HG03575 (cell line): ENCODE measurements at regions not wholly inside any gene's neighbourhood (a gene's known extent, or its start where the extent isn't known, plus 50 kb on each side); places are given as distances from the start of the nearest gene placed in this dataset.
A peak's percentile ranks its signal among the peaks of the same experiment; 100 is the strongest.

Source experiments
- ATAC-seq: cut with Tn5 transposase; IDR thresholded peaks from one replicate; pipeline ENCODE4 v1.9.1; 2021; ENCODE audit not compliant: unreplicated experiment, insufficient number of reproducible peaks, low FRiP score; ENCODE audit errors: extremely low read depth

DNA sequence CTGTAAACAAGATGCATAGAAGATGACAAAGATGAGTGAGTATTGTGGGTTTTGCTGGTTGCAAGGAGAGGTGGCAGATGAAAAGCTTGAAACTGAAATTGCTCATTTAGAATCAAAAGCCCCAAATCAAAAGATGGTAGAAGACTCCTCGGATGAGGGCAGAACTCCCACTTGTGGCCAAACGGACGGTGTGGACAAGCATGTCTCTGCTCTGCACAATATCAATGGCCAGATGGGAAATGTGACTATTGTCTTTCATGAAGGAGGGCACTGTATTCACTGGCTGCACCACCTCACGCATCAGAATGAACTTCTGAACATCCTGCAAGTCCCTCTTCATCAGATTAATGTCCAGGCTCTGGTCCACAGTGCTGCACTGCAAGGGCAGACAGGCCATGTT is 541.7 kb downstream of the MTRR start:
- ATAC-seq: no peak

DNA sequence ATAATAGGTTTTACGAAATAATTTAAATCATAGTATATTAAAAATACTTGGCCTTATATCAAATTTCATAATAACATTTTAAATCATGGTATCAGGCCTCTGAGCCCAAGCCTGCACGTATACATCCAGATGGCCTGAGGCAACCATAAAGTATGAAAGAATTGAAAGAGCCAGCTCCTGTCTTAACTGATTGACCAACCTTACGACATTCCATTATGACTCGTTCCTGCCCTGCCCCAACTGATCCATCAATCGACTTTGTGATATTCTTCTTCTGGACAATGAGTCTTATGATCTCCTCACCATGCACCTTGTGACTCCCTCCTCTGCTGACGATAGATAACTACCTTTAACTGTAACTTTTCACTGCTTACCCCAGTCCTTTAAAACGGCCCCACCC is 545.0 kb downstream of the MTRR start:
- ATAC-seq: no peak

DNA sequence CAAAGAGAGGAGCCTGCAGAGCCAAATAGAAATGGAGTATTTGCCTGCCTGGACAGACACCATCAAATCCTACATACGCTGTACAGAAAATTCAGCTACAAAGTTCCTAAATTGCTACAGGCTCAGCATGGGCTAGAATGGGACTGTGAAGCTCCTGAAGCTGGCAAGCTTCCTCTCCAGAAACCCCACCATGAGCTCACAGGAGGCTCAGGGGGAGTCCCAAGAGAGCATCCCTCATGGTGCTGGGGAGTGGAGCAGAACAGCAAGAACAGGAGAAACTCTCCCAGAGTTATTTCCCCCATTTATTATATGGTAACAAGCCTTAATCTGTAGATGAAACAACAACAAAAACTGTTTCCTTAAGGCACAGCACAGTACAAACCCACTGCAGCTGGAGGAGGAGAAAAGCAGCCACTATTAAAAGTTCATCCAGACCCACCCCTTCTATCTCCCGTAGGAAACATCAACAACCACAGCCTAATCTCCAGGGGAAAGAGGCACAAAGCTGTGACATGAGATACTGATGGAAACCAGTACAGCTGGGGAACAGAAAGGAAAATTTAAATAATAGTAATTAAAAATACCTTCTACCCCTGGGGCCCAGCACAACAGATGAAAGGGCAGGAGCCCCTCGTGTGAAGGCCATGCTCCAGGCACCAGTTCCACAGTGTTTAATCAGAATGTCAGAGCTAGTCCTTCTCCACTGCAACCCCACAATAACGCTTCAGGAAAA is 548.5 kb downstream of the MTRR start:
- no peak for ATAC-seq

DNA sequence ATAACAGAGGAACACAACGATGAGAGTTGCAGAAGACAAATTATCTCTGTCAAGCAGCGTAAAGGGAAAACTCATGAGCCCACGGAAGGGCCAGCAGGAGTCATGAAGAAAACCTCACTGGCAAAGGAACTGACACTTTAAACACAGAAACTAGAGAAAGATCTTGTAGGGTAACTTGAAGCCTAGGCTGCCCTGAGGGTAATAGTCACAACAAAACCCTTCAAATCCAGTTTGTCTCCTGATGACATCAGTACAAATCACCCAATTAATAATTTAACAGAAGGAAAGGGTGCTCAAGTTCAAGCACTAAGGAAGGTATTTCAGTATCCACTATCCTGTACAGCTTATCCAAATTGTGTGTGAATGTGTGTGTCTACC is 549.1 kb downstream of the MTRR start:
- ATAC-seq: no peak

DNA sequence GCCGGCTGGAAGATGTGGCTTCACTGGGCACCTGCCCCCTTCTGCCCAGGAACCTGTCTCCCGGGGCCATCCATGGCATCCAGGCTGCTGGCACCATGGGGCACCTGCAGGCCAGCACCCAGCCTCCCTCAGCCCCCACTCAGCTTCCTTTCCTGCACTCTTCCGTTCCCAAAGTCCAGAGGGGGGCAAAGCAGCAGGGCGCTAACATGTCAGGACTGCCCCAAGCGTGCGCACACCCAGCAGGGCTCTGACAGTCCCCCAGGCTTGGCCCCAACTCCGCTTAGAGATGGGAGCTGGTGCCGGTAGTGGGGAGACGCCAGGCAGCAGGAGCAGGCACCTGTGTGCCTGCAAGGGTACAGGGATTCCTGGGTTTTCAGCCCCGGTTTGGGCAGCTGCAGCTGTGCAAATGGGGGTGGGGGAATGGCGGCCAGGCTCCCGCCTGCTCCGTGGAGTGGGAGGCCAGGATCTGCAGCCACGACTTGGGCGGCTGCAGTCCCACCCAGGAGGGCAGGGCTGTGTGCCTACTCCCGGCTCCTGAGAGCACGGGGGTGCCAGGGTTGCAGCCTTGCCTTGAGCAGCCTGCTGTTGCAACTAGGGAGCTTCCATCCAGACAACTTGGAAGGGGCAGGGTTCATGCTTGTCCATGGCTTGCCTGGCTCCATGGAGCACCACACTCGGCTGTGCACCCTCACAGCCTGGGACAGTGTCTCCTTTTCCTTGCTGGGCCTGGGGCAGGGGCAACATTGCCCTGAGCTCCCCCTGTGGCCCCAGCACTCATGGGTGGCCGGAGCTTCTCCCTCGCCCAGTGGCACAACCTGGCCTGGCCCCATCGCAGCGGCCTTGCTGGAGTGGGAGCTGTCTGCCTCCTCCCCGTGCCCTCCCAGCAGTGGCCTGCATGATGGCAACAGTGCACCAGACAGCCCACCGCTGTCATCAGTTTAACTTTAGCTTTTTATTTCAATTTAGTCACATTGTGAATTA is 561.1 kb downstream of the MTRR start:
- no peak for ATAC-seq

- no peak for ATAC-seq
These were observed 565.6 kb downstream of the MTRR start for GRCh38 chr5:8434501-8434900.

DNA sequence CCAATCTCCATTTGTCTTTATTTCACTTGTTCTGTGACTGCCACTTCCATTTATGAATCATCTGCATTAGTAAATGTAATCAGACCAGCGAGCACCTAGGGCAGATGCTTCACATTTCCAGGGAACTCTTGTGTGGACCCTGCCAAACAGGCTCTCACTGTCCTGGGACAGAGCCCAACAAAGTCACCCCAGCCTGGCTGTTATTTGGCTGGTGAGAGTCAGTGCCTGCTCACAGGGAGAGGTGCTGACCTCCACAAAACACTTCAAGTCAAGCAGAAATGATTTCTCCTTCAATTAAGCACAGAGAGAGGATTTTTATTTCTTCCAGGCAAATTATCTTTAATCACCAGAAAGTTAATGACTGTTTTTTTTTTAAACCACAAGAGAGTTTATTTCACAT is 568.0 kb downstream of the MTRR start:
- ATAC-seq: no peak

- ATAC-seq: no peak
These were observed 576.2 kb downstream of the MTRR start for GRCh38 chr5:8445139-8445538.

DNA sequence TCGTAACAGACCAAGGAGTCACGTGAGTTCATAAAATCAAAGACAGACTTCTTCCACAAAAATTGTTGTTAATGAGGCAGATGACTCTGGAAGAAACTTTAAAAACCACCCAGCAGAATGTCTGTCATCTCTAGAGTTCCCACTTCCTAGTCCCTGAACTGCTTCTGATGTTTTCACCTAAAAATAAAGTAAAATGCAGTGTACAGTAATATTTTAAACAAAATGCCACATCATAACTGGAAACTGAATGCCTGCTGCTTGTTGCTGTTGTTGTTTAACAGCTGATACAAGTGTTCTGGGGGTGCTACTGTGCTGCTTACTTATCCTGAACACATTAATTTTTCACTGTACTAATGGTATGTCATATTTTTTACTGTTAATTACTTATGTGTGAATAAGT is 577.2 kb downstream of the MTRR start:
- ATAC-seq: no peak

GRCh38 chr5:8456846-8457186 is 587.9 kb downstream of the MTRR start:
- no peak for ATAC-seq

DNA sequence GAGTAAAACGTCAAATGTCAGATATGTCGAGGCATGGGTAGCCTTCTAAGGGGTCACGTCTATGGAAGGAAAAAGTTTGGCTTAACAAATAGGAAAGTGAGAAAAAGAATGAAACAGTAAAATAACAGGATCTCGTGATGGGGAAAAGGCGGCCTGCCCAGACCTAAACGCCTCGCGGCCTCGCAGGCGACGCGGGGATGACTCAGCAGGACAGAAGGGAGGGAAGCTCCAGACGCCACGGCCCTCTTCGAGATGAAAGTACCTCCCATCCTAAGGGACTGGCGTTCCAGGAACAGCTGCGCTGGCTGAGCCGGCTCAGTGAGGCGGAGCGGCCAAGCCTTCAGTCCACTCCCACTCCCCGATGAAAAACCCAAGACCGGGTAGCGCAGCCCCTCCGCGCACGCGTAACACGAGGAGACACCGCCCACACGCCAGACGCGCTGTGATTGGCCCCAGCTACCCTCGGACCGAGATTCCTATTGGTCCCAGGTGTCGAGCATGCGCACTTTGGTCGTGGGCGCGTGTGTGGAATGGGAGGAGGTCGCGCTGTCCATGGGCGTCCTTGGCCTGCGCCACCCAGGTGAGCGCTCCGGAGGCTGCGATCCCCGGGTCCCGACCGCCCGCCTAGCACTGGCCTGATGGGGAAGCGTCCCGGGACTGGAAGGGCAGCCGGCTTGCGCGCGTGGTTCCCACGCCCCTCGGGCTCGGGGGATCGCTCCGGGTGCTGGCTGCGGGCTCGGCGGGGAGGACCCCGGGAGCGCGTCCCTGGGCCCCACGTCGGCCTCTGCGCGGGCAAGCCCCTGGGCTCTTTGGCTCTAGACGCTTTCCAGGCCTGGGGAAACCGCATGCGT is 588.5 kb downstream of the MTRR start:
- peak; percentile 79 for ATAC-seq

- no peak for ATAC-seq
These were observed 589.1 kb downstream of the MTRR start for GRCh38 chr5:8458038-8458383.

GRCh38 chr5:8461543-8461942 is 592.6 kb downstream of the MTRR start:
- no peak for ATAC-seq

DNA sequence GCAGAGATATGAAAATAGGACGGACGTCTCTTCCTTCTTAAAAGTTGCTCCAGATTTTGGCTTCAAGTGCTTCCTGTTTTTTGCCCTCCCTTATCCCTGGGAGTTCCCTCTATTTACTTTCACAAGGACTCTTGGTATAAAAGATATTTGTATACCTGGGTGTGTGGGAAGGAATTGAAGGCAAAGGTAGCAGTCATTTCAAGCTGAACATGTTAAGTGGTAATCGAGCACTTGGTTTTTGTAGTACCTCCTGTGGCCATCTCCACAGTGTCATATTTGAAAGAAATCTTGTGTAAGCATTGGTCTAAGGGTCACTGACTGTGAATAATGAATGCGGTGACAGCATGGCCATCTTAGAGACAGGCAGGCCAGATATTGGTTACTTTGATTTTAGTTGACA is 593.6 kb downstream of the MTRR start:
- ATAC-seq: no peak

- ATAC-seq: no peak
These were observed 601.5 kb downstream of the MTRR start for GRCh38 chr5:8470489-8470888.

GRCh38 chr5:8471581-8471980 is 602.6 kb downstream of the MTRR start:
- no peak for ATAC-seq

- no peak for ATAC-seq
These were observed 604.1 kb downstream of the MTRR start for GRCh38 chr5:8473016-8473415.

- no peak for ATAC-seq
These were observed 605.0 kb downstream of the MTRR start for GRCh38 chr5:8473827-8474568.

DNA sequence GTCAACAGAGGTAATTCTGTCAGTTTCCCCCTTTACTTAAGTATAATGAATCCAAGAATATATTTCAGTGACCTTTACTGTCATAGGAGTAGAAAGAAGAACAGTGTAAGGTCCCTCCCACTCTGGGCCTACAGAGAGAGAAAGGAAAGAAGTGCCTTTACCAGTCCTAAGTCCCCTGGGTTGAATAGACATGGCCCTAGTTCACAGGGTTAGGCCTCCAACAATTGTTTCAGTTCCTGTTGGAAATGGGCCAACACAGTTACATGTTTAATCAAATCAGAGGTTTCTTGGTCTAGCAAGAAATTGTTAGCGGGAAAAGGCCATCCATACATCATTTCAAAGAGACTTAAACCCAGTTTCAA is 605.6 kb downstream of the MTRR start:
- ATAC-seq: no peak
